HCT116 (cell line): ENCODE measurements at regions not wholly inside any gene's neighbourhood (a gene's known extent, or its start where the extent isn't known, plus 50 kb on each side); places are given as distances from the start of the nearest gene placed in this dataset.

Experiments used
- ATAC-seq: fragments of 200-7000 bp; cut with Tn5 transposase; 2 replicates; pipeline ENCODE4 v1.9.1; 2020; ENCODE audit warnings: mild to moderate bottlenecking, moderate library complexity
- BruUV-seq: library from RNA; stranded (reverse); fragments of 400-500 nt; replicated peaks from 2 replicates; lab custom pipeline; 2021; lab: Mats Ljungman, UMichigan
- CTCF ChIA-PET: fragments of 300-600 bp; sonication (Branson Sonifier 250); formaldehyde crosslinking; loops from one replicate; lab custom pipeline; 2021; ENCODE audit warnings: antibody characterized with exemption; lab: Charles Lee
- POLR2A ChIA-PET: fragments of 300-600, 350-600 bp; sonication (Branson Sonifier 250); formaldehyde crosslinking; loops from one replicate; lab custom pipeline; 2021; ENCODE audit warnings: antibody characterized with exemption; lab: Charles Lee
- RAD21 ChIA-PET, 2 experiments: fragments of 300-600 bp; sonication (Branson Sonifier 250); formaldehyde crosslinking; loops; one replicate each; lab custom pipeline; 2023; ENCODE audit warnings: low total read pairs in 2 of 2; ENCODE audit not compliant: uncharacterized antibody in 2 of 2, unreplicated experiment in 2 of 2, low non-redundant PET in 1 of 2; lab: Charles Lee
- DNase-seq: peaks from one replicate; pipeline ENCODE4 v3.0.0-alpha.2; 2010; ENCODE audit warnings: low read depth, low spot score
- H2AFZ ChIP-seq: fragments of 200-600 bp; shearing (Covaris generic), sonication (generic); 2 replicates; pipeline ENCODE4 v1.6.1; 2017; ENCODE audit warnings: low read depth, mixed run types, mixed read lengths, antibody characterized with exemption, low read length; ENCODE audit not compliant: poor library complexity, severe bottlenecking
- H3K27ac ChIP-seq: 2 replicates; pipeline ENCODE4 v1.5.1; 2012; ENCODE audit warnings: low read depth, low read length
- H3K27me3 ChIP-seq: fragments of 200-600 bp; sonication (generic); 2 replicates; pipeline ENCODE4 v1.6.1; 2016; ENCODE audit warnings: mixed run types, low read length, mixed read lengths; ENCODE audit not compliant: insufficient read depth
- H3K36me3 ChIP-seq, 2 experiments: fragments of 200-500 bp in 1 of 2; fragments of 200-600 bp in 1 of 2; sonication (Bioruptor generic) in 1 of 2; sonication (generic) in 1 of 2; 2 replicates each; pipeline versions ENCODE4 v1.5.1 to v1.6.1; 2014 to 2016; ENCODE audit warnings: low read length in 2 of 2, inconsistent platforms in 1 of 2, mixed read lengths in 1 of 2, mixed run types in 1 of 2; ENCODE audit not compliant: insufficient read depth in 2 of 2, control insufficient read depth in 1 of 2
- H3K4me1 ChIP-seq, 2 experiments: fragments of 200-600 bp in 1 of 2; sonication (generic) in 1 of 2; 2 replicates each; pipeline versions ENCODE4 v1.5.1 to v1.6.1; 2012 to 2017; ENCODE audit warnings: low read length in 2 of 2, inconsistent platforms in 1 of 2, mild to moderate bottlenecking in 1 of 2, mixed read lengths in 1 of 2, mixed run types in 1 of 2, moderate library complexity in 1 of 2; ENCODE audit not compliant: insufficient read depth in 2 of 2, control insufficient read depth in 1 of 2
- H3K4me2 ChIP-seq: fragments of 200-600 bp; sonication (generic); 2 replicates; pipeline ENCODE4 v1.6.1; 2017; ENCODE audit warnings: mixed run types, low read length, mixed read lengths
- H3K4me3 ChIP-seq, 2 experiments: fragments of 200-600 bp in 1 of 2; sonication (generic) in 1 of 2; replicated peaks in 1 of 2; 2 replicates each; pipeline ENCODE4 v1.5.1; 2011 to 2016; ENCODE audit warnings: low read length in 2 of 2, control low read depth in 1 of 2, low read depth in 1 of 2, mild to moderate bottlenecking in 1 of 2, mixed read lengths in 1 of 2, mixed run types in 1 of 2
- H3K79me2 ChIP-seq: fragments of 200-600 bp; sonication (generic); 2 replicates; pipeline ENCODE4 v1.6.1; 2017; ENCODE audit warnings: mild to moderate bottlenecking, mixed run types, low read length, moderate library complexity, mixed read lengths; ENCODE audit not compliant: insufficient read depth
- H3K9ac ChIP-seq: fragments of 200-600 bp; sonication (generic); 2 replicates; pipeline ENCODE4 v1.6.1; 2016; ENCODE audit warnings: low read length, mixed read lengths
- H3K9me2 ChIP-seq: fragments of 200-600 bp; sonication (generic), shearing (Covaris generic); 2 replicates; pipeline ENCODE4 v1.6.1; 2017; ENCODE audit warnings: mixed run types, mild to moderate bottlenecking, moderate library complexity; ENCODE audit not compliant: insufficient read depth
- H3K9me3 ChIP-seq, 2 experiments: fragments of 200-500 bp in 1 of 2; fragments of 200-600 bp in 1 of 2; sonication (Bioruptor generic) in 1 of 2; sonication (generic) in 1 of 2; 2 replicates each; pipeline ENCODE4 v1.6.1; 2014 to 2017; ENCODE audit warnings: low read length in 2 of 2, mixed read lengths in 2 of 2, inconsistent platforms in 1 of 2, low read depth in 1 of 2, mild to moderate bottlenecking in 1 of 2, mixed run types in 1 of 2, moderate library complexity in 1 of 2; ENCODE audit not compliant: control insufficient read depth in 1 of 2, insufficient read depth in 1 of 2
- H4K20me1 ChIP-seq: fragments of 200-600 bp; sonication (generic), shearing (Covaris generic); 2 replicates; pipeline ENCODE4 v1.6.1; 2017; ENCODE audit warnings: mixed run types, mild to moderate bottlenecking, moderate library complexity; ENCODE audit not compliant: insufficient read depth
- CBX3 ChIP-seq: IDR thresholded peaks from 2 replicates; pipeline ENCODE4 v1.6.1; 2012; ENCODE audit warnings: low read depth
- CEBPB ChIP-seq: IDR thresholded peaks from 2 replicates; pipeline ENCODE4 v1.6.1; 2012; ENCODE audit warnings: low read depth
- EGR1 ChIP-seq: IDR thresholded peaks from 2 replicates; pipeline ENCODE4 v1.6.1; 2012; ENCODE audit warnings: low read depth
- ELF1 ChIP-seq: IDR thresholded peaks from 2 replicates; pipeline ENCODE4 v1.6.1; 2012; ENCODE audit warnings: low read depth, borderline replicate concordance
- EZH2 ChIP-seq: fragments of 200-600 bp; sonication (generic); IDR thresholded peaks from 2 replicates; pipeline ENCODE4 v1.6.1; 2017; ENCODE audit warnings: antibody characterized with exemption, mixed run types
- EZH2phosphoT487 ChIP-seq: fragments of 200-600 bp; IDR thresholded peaks from 2 replicates; pipeline ENCODE4 v1.6.1; 2018; ENCODE audit warnings: antibody characterized with exemption, borderline replicate concordance
- JUND ChIP-seq: IDR thresholded peaks from 2 replicates; pipeline ENCODE4 v1.6.1; 2012
- POLR2AphosphoS5 ChIP-seq: IDR thresholded peaks from 2 replicates; pipeline ENCODE4 v1.6.1; 2011; ENCODE audit warnings: mild to moderate bottlenecking, low read depth, low read length, moderate library complexity
- RAD21 ChIP-seq: IDR thresholded peaks from 2 replicates; pipeline ENCODE4 v1.6.1; 2012; ENCODE audit warnings: low read depth, mild to moderate bottlenecking
- SIN3A ChIP-seq: IDR thresholded peaks from 2 replicates; pipeline ENCODE4 v1.6.1; 2012; ENCODE audit warnings: low read depth
- SRF ChIP-seq: IDR thresholded peaks from 2 replicates; pipeline ENCODE4 v1.6.1; 2012; ENCODE audit warnings: low read depth
- TCF7L2 ChIP-seq: IDR thresholded peaks from 2 replicates; pipeline ENCODE4 v1.7.0; 2011; ENCODE audit warnings: borderline replicate concordance, inconsistent platforms; ENCODE audit not compliant: insufficient read depth, insufficient read length; ENCODE audit errors: extremely low read depth
- YY1 ChIP-seq: IDR thresholded peaks from 2 replicates; pipeline ENCODE4 v1.6.1; 2011; ENCODE audit warnings: low read length, low read depth, moderate library complexity, mild to moderate bottlenecking; ENCODE audit not compliant: insufficient replicate concordance; ENCODE audit errors: extremely low read depth
- ZFX ChIP-seq: fragments of 450-650 bp; IDR thresholded peaks from 2 replicates; pipeline ENCODE4 v1.6.1; 2017
- ZNF274 ChIP-seq: fragments of 200-500 bp; sonication (Bioruptor generic); IDR thresholded peaks from 2 replicates; pipeline ENCODE4 v1.6.1; 2014; ENCODE audit warnings: mild to moderate bottlenecking, low read depth, low read length, inconsistent platforms
- intact Hi-C: fragments of 100-400 bp; cut with micrococcal nuclease; formaldehyde crosslinking; loops from 2 replicates; pipeline ENCODE4 v1.10.0; 2022
- TF ChIP-seq, protein P1 (sequence below): IDR thresholded peaks from 2 replicates; pipeline ENCODE4 v1.6.1; 2012
- TF ChIP-seq, protein P2 (sequence below): IDR thresholded peaks from 2 replicates; pipeline ENCODE4 v1.6.1; 2012
- TF ChIP-seq, protein P3 (sequence below): IDR thresholded peaks from 2 replicates; pipeline ENCODE4 v1.6.1; 2012; ENCODE audit warnings: low read depth

DNA sequence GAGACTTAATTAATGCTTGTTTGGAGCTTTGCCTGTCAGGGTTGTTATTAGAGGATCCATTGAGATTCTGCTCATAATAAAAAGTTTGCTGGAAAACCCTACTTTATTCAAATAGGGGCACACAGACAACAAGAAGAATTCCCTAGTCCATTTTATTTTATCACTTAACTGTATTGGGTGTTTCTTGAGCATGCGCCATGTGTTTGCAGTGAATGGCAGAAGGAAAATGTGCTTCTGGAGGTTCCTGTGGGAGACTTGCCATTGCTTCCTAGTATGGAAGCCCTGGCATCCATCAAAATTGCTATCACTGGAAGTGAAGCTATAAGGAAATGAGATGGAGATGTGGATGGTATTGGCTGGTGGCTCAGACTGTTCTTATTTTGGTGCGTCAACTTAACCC lies 106.6 kb upstream of the GALNT18 start:
- POLR2A ChIA-PET: no interaction called here
- Histone ChIP-seq H3K4me3 (no peak overlapping the region), H3K9ac (no peak overlapping the region), H3K27ac (no peak overlapping the region), H3K9me2 (no peaks in the 10 kb centered on the region), H3K4me2 (no peak overlapping the region), H3K9me3 (no peaks in the 10 kb centered on the region), H3K4me1 (peaks cover 18 to 23% of the 10 kb centered on the region in 2 experiments), H3K27me3 (no peaks in the 10 kb centered on the region), H3K79me2 (no peaks in the 10 kb centered on the region), H2AFZ (no peak overlapping the region), H4K20me1 (no peaks in the 10 kb centered on the region), H3K36me3 (no peaks in the 10 kb centered on the region)
- RAD21 ChIA-PET: no interaction called here
- TF ChIP-seq ELF1: no peak
- TF ChIP-seq JUND: no peak
- TF ChIP-seq, protein P1, sequence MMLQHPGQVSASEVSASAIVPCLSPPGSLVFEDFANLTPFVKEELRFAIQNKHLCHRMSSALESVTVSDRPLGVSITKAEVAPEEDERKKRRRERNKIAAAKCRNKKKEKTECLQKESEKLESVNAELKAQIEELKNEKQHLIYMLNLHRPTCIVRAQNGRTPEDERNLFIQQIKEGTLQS: no peak
- TF ChIP-seq CBX3: no peak
- no peak for TF ChIP-seq YY1
- TF ChIP-seq TCF7L2: no peak
- no peak for TF ChIP-seq RAD21
- no TSS peak for BruUV-seq
- ATAC-seq: no peak
- CTCF ChIA-PET: no interaction called here
- no peak for DNase-seq
- intact Hi-C loops: no loop called here

DNA sequence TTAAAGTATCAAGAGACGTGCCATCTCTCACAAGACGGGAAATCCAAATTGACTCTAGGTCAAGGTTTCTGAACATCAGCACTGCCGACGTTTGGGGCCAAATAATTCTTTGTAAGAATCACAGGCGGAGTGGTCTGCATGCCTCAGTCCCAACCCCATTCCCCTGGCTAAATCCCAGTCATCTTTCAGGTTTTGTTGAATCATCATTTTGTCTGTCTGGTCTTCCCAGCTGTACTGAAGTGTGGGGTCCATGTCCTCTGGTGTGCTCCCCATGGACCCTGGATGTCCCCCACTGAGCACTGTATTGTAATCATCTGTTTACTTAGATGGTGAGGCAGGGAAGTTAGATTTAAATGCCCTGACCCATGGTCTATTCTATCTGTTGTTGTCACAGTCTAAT lies 103.6 kb upstream of the GALNT18 start:
- no peaks in the 10 kb centered on the region for H3K36me3 ChIP-seq
- no peak overlapping the region for H3K4me3 ChIP-seq
- ChIA-PET RAD21 (no interaction called here), POLR2A (no interaction called here), CTCF (no interaction called here)
- no peak overlapping the region for H3K9ac ChIP-seq
- no peak overlapping the region for H3K27ac ChIP-seq
- H3K27me3 ChIP-seq: no peaks in the 10 kb centered on the region
- no peaks in the 10 kb centered on the region for H3K9me2 ChIP-seq
- intact Hi-C loops: no loop called here
- peaks cover 0 to under 1% of the 10 kb centered on the region in 2 experiments; a peak in 1 of 4 replicates for H3K4me1 ChIP-seq
- no TSS peak for BruUV-seq
- no peak for ATAC-seq
- no peaks in the 10 kb centered on the region for H4K20me1 ChIP-seq
- no peaks in the 10 kb centered on the region for H3K79me2 ChIP-seq
- no peak overlapping the region for H3K4me2 ChIP-seq
- no peak for DNase-seq
- H3K9me3 ChIP-seq: no peaks in the 10 kb centered on the region
- H2AFZ ChIP-seq: no peak overlapping the region
- TF ChIP-seq RAD21: no peak
- TF ChIP-seq, protein P1: no peak
- TF ChIP-seq ZNF274: no peak
- no peak for TF ChIP-seq EGR1
- no peak for TF ChIP-seq CEBPB
- TF ChIP-seq EZH2phosphoT487: no peak
- no peak for TF ChIP-seq EZH2
- no peak for TF ChIP-seq TCF7L2
- TF ChIP-seq, protein P2, sequence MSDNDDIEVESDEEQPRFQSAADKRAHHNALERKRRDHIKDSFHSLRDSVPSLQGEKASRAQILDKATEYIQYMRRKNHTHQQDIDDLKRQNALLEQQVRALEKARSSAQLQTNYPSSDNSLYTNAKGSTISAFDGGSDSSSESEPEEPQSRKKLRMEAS: no peak
- TF ChIP-seq, protein P3, sequence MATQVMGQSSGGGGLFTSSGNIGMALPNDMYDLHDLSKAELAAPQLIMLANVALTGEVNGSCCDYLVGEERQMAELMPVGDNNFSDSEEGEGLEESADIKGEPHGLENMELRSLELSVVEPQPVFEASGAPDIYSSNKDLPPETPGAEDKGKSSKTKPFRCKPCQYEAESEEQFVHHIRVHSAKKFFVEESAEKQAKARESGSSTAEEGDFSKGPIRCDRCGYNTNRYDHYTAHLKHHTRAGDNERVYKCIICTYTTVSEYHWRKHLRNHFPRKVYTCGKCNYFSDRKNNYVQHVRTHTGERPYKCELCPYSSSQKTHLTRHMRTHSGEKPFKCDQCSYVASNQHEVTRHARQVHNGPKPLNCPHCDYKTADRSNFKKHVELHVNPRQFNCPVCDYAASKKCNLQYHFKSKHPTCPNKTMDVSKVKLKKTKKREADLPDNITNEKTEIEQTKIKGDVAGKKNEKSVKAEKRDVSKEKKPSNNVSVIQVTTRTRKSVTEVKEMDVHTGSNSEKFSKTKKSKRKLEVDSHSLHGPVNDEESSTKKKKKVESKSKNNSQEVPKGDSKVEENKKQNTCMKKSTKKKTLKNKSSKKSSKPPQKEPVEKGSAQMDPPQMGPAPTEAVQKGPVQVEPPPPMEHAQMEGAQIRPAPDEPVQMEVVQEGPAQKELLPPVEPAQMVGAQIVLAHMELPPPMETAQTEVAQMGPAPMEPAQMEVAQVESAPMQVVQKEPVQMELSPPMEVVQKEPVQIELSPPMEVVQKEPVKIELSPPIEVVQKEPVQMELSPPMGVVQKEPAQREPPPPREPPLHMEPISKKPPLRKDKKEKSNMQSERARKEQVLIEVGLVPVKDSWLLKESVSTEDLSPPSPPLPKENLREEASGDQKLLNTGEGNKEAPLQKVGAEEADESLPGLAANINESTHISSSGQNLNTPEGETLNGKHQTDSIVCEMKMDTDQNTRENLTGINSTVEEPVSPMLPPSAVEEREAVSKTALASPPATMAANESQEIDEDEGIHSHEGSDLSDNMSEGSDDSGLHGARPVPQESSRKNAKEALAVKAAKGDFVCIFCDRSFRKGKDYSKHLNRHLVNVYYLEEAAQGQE: no peak
- TF ChIP-seq JUND: no peak
- no peak for TF ChIP-seq SIN3A
- TF ChIP-seq ZFX: no peak
- no peak for TF ChIP-seq ELF1
- no peak for TF ChIP-seq POLR2AphosphoS5
- no peak for TF ChIP-seq SRF
- no peak for TF ChIP-seq CBX3
- TF ChIP-seq YY1: no peak
